NOMO-1 treated with DMSO at 0.1 percent for 48 hours (cell line): ENCODE measurements at regions not wholly inside any gene's neighbourhood (a gene's known extent, or its start where the extent isn't known, plus 50 kb on each side); places are given as distances from the start of the nearest gene placed in this dataset.
"Not testable (repeated sequence)": the region's sequence is repeated elsewhere in the genome, so short reads cannot be mapped to it uniquely, and the experiment has no call there.

ENCODE experiments used
- DNase-seq: peaks from one replicate; lab custom pipeline; 2025; ENCODE audit not compliant: unreplicated experiment; lab: John Stamatoyannopoulos, UW

DNA sequence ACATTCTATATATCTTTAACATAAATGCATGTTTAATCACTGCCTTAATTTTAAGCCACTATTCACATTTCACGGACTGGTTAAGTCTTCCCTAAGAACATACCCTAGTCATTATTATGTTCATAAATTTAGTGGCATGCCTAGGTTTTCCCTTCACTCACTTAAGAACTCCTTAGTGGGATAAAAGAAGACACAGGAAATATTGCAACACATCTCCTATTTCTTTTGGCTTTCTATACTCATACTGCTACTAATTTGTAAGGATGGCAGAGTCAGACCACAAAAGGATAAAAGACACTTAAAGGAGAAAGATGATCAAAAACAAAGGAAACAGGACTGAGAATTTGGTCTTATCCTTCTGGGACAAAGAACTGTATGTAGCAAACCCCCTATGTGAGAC, 951.4 kb downstream of the SORCS3 start:
- no peak for DNase-seq

DNA sequence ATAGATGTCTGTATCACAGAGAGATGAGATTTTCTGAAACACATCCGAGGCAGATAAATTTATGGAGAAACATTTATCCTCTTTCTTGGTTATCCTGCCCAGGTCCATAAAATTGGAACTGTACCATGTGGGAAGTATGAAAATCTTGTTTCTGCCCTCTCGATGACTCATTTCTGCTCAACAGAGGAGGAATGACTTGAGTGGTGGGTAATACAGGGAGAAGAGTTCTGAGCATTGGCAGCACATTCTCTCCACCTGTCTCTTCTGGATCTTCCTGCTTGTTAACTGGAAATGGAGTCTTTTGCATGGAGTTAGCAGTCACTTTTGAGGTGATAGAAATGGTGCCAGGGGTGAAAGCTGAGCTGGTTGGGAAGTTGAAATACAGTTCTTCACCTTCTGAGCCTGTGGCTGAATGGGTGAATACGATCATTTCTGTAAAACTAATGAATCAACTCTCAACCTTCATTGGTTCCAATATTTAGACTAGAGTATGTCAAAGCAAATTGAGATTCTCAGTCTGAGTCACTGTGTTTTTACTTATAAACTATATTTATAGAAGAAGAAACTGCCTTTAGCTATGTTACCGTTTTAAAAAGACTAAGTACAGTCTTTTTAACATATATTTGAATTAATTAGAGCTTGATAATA, 945.5 kb downstream of the SORCS3 start:
- DNase-seq, result no peak

DNA sequence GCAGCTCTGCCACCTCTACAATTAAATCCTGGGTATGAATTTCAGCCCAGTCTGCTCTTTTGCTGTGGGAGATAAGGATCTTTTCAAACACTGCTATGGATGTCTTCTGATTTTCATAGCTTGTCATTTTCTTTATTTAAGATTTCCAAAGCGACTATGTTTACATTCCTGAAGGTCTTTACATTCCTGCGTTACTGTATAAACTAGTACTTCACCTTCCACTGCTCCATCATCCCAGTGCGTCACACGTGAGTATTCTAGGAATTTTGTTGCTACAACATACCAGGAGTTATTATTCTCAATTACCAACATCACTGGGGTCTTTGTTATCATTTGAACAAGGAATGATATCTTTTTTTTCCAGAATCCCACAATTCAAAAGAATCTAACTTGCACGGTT, 944.7 kb downstream of the SORCS3 start:
- no peak for DNase-seq

DNA sequence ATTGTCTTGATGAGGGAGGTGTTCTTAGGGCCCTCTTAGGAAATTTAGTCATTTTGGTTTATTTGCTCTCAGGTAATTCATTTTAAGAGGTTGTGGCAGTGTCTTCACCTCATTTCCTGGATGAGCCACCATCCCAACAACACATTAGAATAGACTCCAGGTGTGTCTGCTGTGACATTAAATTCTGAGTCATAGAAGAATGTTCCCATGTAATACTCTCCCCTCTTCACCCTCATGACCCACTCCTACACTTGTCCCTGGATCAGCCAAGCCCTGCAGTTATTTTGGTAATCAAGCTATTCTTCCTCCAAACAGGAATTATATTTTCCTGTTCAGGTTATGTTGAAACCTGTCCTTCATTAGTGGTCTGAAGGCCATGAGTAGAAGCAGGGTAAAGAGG, 944.1 kb downstream of the SORCS3 start:
- DNase-seq, result no peak

DNA sequence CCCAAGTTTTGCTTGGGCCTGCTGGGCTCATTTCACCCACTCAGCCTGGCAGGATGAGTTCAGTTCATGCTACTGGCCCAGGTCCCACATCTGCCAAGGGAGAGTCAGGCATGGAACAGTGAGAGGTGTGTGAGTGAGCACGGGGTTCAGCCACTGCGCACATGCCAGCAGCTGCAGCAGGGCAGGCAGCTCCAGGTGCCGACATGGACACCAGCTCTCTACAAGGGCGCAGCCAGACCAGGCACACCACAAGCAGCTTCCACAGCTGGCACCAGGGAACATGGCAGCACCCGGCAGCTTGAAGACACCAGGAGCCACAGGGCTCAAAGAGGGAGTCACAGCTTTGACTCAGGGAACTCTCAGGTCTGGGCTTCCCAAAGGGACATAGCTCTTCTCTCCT, 938.0 kb downstream of the SORCS3 start:
- no peak for DNase-seq

DNA sequence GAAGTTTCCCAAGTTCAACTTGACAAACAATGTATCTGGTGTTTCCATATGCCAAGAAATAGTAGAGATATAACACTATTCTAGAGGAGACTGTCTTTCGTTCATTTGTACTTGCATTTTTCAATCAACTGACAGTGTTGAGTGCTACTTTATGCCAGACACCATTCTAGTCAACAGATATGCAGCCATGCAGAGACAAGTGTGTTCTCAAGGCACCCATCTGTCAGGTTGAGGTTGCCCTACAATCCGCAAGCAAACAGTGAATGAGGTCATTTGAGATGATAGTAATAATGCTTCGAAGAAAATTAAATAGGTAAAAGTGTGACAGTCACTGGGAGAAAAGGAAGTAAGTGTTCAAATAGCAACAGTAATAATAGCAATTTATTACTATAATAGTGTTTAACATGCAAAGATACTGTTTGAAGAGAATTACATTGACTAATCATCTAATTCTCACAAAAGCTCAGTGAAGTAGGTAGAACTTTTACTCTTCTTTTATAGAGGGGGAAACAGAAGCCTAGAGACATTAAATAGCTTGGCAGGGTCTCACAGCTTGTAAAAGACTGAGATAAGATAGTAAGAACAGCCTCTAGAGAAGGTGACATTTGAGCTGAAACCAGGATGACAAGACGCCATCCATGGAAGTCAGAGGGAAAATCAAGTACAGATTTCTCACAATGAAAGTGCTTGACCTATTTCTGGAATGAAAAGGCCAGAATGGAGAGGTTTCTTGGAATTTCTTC, 936.9 kb downstream of the SORCS3 start:
- DNase-seq, result no peak

DNA sequence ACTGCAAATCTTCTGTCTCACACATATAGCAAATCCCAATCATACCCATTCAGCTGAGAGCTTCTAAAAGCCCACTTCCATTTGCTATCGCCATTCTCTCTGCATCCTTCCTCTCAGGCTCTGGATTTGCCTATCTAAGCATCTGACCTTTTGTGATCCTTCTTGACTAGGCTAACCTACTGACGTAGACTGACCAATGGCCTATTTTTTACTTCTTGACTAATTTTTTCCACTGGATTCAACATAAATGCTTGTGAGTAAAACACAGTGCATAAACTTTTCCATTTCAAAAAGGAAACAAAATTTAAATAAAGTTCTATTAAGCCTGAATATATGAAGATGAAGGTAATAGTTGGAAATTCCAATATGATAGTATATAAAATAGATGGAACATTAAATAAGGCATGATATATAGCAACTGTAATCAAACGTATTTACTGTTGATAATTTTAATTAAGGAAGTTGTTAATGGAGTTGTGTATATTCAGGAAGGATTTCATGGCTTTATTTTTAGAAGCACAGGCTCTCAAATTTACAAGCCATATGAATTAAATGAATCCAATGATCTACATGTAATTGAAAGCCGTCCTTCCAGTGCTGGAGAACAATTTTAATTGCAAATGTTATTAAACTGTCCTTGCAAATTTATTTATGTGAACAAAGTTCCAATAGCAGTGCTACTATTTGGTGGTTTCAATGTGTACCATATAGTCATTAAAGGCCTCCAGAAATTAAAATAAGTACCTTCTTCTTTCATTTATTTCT, 918.4 kb downstream of the SORCS3 start:
- no peak for DNase-seq

DNA sequence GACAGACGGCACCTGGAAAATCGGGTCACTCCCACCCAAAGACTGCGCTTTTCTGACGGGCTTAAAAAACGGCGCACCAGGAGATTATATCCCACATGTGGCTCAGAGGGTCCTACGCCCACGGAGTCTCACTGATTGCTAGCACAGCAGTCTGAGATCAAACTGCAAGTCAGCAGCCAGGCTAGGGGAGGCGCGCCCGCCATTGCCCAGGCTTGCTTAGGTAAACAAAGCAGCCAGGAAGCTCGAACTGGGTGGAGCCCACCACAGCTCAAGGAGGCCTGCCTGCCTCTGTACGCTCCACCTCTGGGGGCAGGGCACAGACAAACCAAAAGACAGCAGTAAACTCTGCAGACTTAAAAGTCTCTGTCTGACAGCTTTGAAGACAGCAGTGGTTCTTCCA, 909.4 kb downstream of the SORCS3 start:
- not testable (repeated sequence) for DNase-seq

DNA sequence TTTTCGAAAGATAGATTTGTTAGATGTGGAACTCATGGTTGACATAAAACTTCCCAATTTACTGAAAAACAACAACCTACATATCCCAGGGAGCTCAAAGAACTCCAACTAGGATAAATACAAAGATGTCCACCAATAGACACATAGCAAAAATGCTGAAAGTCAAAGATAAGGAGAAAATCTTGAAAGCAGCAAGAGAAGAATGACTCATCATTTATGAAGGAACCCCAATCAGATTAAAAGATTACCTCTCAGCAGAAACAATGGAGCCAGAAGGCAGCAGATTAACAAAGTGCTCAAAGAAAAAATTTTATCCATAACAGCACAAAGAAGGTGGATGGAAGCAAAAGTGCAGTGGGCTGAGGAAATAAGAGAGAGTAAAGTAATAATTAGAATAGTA, 908.6 kb downstream of the SORCS3 start:
- no peak for DNase-seq

DNA sequence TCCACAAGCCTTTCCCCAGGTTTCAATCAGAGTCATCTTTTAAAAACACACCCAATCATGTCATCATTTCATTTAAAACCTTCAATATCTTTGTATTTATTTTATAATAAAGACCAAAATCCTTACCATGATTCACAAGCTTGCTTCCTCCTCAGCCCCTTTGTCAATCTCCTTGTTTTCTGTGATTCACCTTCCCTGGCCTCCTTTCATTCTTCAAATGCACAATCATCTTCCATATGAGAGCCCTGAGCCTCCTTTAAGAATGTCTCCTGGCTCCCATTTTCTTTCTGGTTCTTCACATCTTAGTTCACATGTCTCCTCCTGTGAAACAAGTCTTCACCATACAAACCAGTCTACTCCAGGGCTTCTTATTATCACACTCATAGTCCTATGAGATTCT, 904.0 kb downstream of the SORCS3 start:
- DNase-seq, result no peak

DNA sequence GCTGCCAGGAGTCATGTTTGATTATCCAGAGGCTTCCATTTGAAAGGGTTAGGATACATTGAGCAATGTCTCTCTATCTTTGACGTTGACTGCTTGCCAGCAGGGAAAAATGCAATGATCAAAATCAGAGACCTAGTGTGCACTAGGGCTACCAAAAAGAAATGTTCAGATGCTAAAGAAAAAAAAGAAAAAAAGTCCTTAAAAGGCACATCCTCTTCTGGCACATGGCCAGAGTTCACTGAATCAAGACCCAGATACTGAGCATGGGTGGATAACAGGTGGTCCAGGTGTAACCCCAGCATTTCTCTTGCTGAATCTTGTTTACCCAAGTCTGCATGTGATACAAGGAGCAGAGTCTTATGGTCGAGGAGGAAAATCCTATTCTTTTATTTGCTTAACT, 899.3 kb downstream of the SORCS3 start:
- DNase-seq, result no peak

DNA sequence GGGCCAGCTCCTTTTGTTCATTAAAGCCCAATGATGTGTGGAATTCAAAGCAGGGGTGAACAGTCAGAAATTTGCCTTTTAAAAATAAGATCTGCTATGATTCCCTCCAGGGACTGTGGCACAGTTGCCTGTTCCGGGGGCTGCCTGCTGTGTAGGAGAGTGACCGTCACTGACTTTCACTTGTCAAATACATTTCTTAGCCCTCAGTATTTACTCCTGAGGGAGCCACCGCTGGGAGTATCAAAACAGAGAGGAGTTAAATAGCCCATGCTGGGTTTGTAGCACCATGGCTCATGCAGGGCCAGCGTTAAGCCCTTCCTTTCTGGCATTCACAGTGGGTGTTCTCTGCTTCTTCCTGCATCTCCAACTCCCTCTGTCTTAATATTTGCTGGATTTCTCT, 897.8 kb downstream of the SORCS3 start:
- DNase-seq, result no peak

DNA sequence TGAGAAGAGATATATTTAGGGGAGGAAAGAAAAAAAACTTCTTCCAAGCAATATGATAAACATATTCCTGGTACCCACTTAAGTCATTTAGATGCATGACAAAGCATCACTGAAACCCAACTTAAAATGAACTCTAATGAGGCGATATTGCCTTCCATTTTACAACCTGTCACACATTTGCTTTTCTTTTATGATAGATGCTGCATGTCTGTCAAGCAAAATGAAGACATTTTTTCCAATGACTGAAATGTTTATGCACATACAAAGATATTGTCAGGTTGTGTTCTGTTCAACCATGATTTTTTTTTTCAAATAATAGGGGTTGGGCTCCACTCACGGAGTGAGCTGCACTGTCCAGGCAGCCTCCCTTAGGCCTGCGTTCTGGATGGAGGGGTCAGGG, 894.4 kb downstream of the SORCS3 start:
- DNase-seq, result no peak

DNA sequence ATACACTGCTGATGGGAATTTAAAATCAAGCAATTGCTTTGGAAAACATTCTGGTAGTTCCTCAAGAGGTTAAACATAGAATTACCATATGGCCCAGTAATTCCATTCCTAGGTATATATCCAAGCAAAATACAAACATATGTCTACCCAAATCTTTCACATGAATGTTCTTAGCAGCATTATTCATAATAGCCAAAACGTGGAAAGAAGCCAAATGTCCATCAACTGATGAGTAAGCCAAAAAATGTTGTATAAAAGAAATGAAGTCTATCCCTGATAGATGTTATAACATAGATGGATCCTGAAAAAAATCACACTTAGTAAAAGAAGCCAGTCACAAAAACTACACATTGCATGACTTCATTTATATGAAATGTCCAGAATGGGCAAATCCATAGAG, 893.0 kb downstream of the SORCS3 start:
- DNase-seq, result no peak

DNA sequence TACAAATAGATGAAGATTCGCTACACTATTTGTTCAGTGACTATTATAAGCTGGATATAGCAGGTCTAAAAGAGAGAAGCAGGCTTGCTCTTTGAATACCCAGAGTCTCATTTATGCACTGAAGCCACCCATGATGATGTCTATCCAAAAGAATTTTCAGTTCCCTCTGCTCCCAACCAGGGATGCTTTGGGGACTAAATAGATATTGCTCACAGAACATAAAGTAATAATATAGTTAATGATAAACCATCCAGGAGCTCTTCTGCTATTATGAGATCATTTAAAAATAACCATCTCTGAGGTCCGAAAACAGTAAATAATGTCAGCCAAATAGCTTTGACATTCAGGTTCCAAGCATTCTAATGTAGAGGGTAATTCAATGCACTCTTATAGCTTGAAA, 875.4 kb downstream of the SORCS3 start:
- DNase-seq, result no peak

DNA sequence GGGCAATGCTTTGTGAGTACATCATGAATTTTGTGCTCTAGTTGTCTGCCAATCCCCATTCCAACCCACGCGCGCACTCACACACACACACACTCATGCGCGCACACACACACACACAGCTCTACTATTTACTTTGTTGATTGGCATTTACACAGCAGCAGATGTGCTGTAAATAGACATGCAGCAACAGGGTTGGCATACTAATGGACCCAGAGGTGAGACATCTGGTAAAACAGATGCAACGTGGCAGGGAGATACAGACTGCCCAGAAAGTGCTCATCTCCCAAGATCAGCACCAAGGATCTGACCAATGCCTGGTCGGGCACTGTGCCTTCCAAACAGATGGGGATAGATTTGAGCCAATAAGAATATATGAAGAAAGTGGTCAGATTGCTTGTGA, 873.0 kb downstream of the SORCS3 start:
- DNase-seq, result no peak

DNA sequence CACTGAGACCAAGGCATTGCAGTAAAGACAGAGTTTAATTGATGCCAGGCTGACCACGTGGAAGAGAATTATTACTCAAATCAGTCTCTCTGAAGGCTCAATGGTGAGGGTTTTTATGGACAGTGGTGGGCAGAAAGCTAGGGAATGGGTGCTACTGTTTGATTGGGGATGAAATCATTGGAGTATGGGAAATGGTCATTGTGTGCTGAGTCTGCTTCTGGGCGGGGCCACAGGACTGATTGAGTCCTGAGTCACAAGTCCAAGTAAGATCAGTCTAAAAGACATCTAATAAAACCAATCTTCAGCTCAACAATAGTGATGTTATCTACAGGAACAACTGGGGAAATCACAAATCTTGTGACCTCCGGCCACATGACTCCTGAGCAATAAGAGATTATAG, 868.4 kb downstream of the SORCS3 start:
- no peak for DNase-seq

DNA sequence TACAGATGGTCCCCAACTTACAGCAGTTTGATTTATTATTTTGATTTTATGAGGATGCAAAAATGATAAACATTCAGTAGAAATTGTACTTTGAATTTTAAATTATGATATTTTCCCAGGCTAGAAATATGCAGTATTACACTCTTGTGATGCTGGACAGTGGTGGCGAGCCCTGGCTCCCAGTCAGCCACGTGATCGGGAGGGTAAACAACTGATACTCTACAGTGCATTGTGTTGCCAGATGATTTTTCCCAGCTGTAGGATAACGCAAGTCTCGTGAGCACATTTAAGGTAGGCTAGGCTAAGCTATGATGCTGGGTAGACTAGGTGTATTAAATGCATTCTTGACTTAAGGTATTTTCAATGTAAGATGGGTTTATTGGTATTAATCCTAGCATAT, 865.2 kb downstream of the SORCS3 start:
- DNase-seq, result no peak

DNA sequence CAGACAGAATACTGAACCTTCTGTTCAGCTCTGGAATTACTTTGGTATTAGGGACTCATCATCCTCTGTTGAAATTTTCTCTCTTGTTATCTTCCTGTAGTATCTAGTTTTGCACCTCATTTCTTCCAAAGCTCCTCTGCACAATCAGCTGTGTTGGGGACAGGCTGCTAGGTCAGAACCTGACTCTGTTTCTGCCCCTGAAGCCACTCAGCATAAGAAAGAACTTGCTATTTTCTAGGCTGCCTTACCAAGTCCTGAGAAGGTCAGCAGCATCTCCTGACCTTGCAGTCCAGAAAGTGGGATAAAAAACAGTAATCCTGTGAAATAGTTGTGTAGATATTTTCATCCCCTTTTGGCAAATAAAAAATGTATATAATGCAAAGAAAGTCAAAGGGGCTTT, 862.6 kb downstream of the SORCS3 start:
- DNase-seq, result no peak

DNA sequence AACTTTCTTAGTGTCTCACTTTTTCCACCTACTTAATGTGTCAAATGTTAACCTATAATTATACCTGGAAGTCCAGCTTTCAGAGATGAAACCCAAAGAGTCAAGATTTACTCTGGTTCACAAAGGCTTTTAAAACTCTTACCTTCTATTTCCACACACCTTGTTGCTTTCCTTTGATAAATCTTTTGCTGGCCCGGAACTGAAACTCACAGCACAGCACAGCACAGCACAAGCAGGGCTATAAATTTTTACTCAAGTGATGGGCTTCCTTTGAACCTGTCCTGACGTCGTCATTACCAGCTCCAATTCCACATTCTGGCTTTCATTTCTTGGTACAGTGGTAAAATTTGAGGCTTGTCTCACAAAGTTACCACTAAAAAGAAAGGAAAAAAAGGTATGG, 861.0 kb downstream of the SORCS3 start:
- no peak for DNase-seq

DNA sequence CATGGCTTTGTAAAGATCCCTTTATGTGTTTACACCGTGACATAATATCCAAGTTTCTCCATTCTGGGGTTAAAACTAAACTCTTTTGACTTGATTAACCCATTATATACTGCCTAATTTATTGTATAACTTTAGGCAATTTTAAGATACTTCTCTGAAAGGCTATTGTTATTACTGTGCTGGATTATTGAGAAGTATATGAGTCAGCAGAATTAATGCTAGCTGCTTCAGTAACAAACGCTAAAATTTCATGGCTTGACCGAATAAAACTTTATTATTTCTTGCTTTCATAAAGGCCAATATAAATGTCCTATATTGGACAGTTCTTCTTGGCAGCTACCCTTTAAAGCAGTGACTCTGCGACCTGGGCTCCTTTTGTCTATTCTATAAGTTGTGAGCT, 853.9 kb downstream of the SORCS3 start:
- DNase-seq, result no peak

DNA sequence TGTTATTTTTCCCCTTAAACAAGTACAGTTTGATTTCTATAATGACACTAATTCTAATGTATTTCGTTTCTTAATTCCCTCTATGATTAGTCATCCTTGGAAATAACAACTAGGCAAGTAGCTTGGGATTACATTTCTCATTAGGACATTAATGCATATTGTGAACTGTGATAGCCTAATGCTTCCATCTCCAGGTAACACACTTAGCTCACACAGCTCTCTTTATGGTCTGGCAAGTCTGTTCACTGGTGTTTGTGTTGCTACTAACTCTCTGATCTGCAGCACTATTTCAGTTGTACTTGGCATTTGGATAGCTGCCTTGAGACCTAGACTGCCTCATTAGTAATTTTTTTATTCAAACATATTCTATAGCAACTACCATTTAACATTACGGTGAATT, 853.2 kb downstream of the SORCS3 start:
- no peak for DNase-seq
